ENCODE measurements at regions not wholly inside any gene's neighbourhood (a gene's known extent, or its start where the extent isn't known, plus 50 kb on each side); places are given as distances from the start of the nearest gene placed in this dataset.

DNA sequence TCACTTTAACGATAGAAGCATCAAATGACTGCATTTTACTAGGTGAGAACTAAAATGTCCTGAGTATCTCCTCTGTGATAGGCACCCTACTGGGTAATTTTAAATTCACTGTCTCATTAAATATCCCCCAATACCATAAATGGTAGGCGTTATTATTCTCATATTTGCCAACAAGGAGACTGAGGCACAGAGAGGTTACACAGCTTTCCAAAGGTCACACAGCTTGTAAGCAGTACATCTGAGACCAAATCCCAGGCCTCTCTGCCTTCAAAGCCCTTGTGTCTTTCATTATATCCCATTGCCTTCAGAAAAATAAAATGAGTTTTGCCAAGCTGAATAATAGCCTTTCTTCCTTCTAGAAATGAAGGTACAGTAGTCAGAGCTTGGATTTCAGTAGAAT lies 502.6 kb downstream of the HAPSTR1 start:
- TF ChIP-seq, protein P1, sequence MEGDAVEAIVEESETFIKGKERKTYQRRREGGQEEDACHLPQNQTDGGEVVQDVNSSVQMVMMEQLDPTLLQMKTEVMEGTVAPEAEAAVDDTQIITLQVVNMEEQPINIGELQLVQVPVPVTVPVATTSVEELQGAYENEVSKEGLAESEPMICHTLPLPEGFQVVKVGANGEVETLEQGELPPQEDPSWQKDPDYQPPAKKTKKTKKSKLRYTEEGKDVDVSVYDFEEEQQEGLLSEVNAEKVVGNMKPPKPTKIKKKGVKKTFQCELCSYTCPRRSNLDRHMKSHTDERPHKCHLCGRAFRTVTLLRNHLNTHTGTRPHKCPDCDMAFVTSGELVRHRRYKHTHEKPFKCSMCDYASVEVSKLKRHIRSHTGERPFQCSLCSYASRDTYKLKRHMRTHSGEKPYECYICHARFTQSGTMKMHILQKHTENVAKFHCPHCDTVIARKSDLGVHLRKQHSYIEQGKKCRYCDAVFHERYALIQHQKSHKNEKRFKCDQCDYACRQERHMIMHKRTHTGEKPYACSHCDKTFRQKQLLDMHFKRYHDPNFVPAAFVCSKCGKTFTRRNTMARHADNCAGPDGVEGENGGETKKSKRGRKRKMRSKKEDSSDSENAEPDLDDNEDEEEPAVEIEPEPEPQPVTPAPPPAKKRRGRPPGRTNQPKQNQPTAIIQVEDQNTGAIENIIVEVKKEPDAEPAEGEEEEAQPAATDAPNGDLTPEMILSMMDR (IDR thresholded peaks at IDR 0.05; ENCODE audit: insufficient read depth, low read length, missing control alignments) = no peak
- ChIA-PET POLR2A (no interaction called here), CTCF (no interaction called here)
- no peak for DNase-seq (ENCODE audit: low read depth, low spot score)
- H3K4me3 ChIP-seq (ENCODE audit: low read depth, low read length) = no peak overlapping the region

DNA sequence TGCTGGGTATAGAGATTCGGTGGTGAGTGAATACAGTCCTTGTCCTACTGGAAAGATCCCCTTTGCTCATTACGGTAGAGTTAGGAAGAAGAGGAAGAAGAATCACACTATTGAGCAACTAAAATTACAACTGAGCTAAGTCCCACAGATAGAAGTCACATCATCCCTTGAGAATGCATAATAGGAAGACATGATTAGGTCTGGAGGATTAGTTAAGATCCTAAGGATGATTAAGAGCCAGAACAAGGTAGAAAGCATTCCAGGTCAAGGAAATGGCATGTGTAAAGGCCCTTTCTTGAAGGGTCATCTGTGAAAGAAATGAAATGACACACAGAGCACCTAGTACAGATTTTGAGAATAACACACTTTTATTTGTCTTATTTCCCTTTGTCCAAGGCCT lies 503.5 kb downstream of the HAPSTR1 start:
- POLR2A ChIA-PET = no interaction called here
- CTCF ChIA-PET = no interaction called here

DNA sequence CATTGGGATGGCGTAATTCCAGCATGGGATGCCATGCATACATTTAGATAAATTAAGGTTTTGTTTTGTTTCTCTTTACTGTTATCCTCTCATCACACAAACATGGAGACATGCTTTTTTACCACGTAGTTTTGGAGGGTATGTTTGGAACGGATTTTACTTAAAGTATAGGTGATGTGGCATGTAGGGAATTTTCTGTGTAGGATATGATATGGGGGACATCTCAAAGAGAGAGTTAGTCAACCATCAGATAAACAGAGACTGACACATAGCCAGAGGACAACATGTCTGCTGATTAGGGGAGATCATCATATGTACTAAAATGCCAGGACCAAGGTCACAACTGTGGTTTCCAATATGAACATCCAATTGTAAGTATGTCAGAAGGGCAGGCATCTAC lies 503.9 kb downstream of the HAPSTR1 start:
- POLR2A ChIA-PET = no interaction called here
- CTCF ChIA-PET = no interaction called here
- no peak for DNase-seq (ENCODE audit: low read depth, low spot score)
- no peak overlapping the region for H3K4me3 ChIP-seq (ENCODE audit: low read depth, low read length)
- TF ChIP-seq, protein P1 (IDR thresholded peaks at IDR 0.05; ENCODE audit: insufficient read depth, low read length, missing control alignments) = no peak

More for the DNA sequence above, 503.5 kb downstream of the HAPSTR1 start:
- no peak for DNase-seq (ENCODE audit: low read depth, low spot score)
- TF ChIP-seq, protein P1 (IDR thresholded peaks at IDR 0.05; ENCODE audit: insufficient read depth, low read length, missing control alignments) = no peak
- no peak overlapping the region for H3K4me3 ChIP-seq (ENCODE audit: low read depth, low read length)

DNA sequence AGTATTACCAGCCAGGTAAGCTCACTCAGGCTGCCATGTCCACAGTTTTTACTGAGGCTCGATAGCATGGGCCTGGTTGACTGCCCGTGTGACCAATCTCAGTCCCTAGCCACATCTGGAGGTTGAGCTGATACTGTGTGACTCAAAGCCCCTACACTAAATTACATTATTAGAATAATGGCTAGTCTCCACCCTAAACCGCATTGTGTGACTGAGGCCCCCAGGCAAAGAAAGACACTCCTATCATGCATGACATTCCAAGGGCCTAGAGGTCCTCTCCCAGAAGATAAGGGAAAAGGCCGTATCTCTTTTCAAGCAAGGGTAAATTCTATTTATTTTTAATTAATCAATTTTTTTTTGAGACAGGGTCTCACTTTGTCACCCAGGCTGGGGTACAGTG lies 505.3 kb downstream of the HAPSTR1 start:
- TF ChIP-seq, protein P1 (IDR thresholded peaks at IDR 0.05; ENCODE audit: insufficient read depth, low read length, missing control alignments) = no peak
- no peak for DNase-seq (ENCODE audit: low read depth, low spot score)
- ChIA-PET CTCF (no interaction called here), POLR2A (no interaction called here)
- H3K4me3 ChIP-seq (ENCODE audit: low read depth, low read length) = no peak overlapping the region

DNA sequence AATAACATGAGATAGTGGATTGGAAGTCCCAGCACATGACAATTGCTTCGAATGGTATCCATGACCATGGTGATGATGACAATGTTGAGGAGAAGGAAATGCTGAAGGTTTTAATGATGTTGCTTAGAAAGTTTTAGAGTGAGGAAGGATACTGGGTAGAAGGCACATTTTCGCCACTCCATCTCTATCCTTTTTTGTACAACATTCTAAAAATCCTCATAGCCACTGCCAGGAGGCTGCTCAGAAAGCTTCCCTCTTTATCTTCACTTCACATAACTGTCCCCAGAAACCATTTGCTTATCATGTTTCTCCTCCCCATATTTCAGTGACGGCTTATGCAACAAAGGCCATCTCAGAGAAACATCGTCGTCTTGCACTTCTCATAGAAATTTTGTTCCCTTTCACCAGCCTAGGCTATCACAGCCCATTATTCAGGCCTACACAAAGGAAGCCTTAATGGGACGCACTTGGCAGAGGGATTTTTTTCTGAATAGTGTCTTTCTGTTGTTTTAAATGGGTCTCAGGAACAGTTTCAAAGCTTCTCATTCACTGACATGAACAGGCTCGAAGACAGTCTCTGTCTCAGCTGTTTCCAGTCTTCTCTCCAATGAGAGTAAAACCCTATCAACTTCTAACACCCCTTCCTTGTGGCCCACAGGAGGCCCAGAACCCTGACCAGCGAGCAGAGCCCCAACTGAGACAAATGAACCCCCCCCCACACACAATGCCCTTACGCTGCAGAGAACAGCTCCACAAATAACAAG lies 506.7 kb downstream of the HAPSTR1 start:
- CTCF ChIA-PET = no interaction called here
- H3K4me3 ChIP-seq (ENCODE audit: low read depth, low read length) = no peak overlapping the region
- TF ChIP-seq, protein P1 (IDR thresholded peaks at IDR 0.05; ENCODE audit: insufficient read depth, low read length, missing control alignments) = no peak
- no peak for DNase-seq (ENCODE audit: low read depth, low spot score)
- POLR2A ChIA-PET = no interaction called here

DNA sequence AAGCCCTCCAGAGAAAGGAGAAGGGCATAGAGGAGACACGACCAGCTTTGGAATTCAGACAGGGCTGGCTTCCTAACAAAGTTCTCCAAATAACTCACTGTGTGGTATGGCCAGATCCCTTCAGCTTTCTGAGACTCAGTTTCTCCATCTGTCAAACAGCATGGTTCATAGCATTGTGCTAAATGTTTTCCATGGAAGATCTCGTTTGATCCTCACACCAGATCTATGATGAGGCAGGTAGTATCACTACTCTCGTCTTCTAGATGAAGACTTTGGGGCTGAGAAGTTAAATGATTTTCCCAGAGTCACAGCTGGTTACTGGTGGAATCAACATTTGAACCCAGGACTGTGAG lies 507.3 kb downstream of the HAPSTR1 start:
- CTCF ChIA-PET = no interaction called here
- no peak for DNase-seq (ENCODE audit: low read depth, low spot score)
- no peak overlapping the region for H3K4me3 ChIP-seq (ENCODE audit: low read depth, low read length)
- TF ChIP-seq, protein P1 (IDR thresholded peaks at IDR 0.05; ENCODE audit: insufficient read depth, low read length, missing control alignments) = no peak
- POLR2A ChIA-PET = no interaction called here

Measured in AG04449 (cell line).